Endothelial cell of umbilical vein (primary cell): ENCODE measurements at regions not wholly inside any gene's neighbourhood (a gene's known extent, or its start where the extent isn't known, plus 50 kb on each side); places are given as distances from the start of the nearest gene placed in this dataset.
A peak's percentile ranks its signal among the peaks of the same experiment; 100 is the strongest.

ENCODE experiments used
- BruUV-seq: library from RNA; stranded (reverse); fragments of 400-500 nt; replicated peaks from 2 replicates; lab custom pipeline; 2021; lab: Mats Ljungman, UMichigan
- CTCF ChIA-PET: fragments of 300-600, 350-600 bp; sonication (Branson Sonifier 250); formaldehyde crosslinking; loops from one replicate; lab custom pipeline; 2021; ENCODE audit warnings: antibody characterized with exemption, inconsistent platforms; lab: Charles Lee
- POLR2A ChIA-PET: fragments of 300-600, 350-600 bp; sonication (Branson Sonifier 250); formaldehyde crosslinking; loops from one replicate; lab custom pipeline; 2021; ENCODE audit warnings: antibody characterized with exemption, inconsistent platforms; lab: Charles Lee
- DNase-seq: peaks from one replicate; pipeline ENCODE4 v3.0.0-alpha.2; 2011; ENCODE audit warnings: low read depth, low spot score
- FAIRE-seq: peaks from 2 replicates; lab custom pipeline; 2011; peaks lifted over from hg19 to GRCh38; lab: Jason Lieb, UNC
- H2AFZ ChIP-seq: 2 replicates; pipeline ENCODE4 v1.6.0; 2012; ENCODE audit warnings: low read depth, low read length, control low read depth, inconsistent platforms
- H3K27ac ChIP-seq: 2 replicates; pipeline ENCODE4 v1.5.1; 2011; ENCODE audit warnings: low read depth, mild to moderate bottlenecking, control low read depth, low read length, moderate library complexity; ENCODE audit not compliant: insufficient read depth
- H3K27me3 ChIP-seq, 2 experiments: 2 replicates each; pipeline versions ENCODE4 v1.6.0 to v1.6.1; 2011; ENCODE audit warnings: low read length in 2 of 2, mixed read lengths in 1 of 2; ENCODE audit not compliant: control insufficient read depth in 2 of 2, insufficient read depth in 2 of 2
- H3K36me3 ChIP-seq, 2 experiments: 2 replicates in 1 of 2; 3 replicates in 1 of 2; pipeline ENCODE4 v1.5.1; 2011; ENCODE audit warnings: low read length in 2 of 2, mild to moderate bottlenecking in 1 of 2, moderate library complexity in 1 of 2; ENCODE audit not compliant: control insufficient read depth in 2 of 2, insufficient read depth in 2 of 2; ENCODE audit errors: extremely low read depth in 1 of 2
- H3K4me1 ChIP-seq: 3 replicates; pipeline ENCODE4 v1.5.1; 2011; ENCODE audit warnings: mild to moderate bottlenecking, low read length; ENCODE audit not compliant: control insufficient read depth, insufficient read depth; ENCODE audit errors: extremely low read depth
- H3K4me2 ChIP-seq: 2 replicates; pipeline ENCODE4 v1.6.1; 2011; ENCODE audit warnings: low read length, control low read depth, mixed read lengths; ENCODE audit not compliant: insufficient read depth
- H3K4me3 ChIP-seq, 3 experiments: fragments of 200-600 bp in 1 of 3; sonication (generic), shearing (Covaris generic) in 1 of 3; replicated peaks in 1 of 3; 2 replicates each; pipeline ENCODE4 v1.5.1; 2011 to 2016; ENCODE audit warnings: control low read depth in 3 of 3, low read length in 3 of 3, mild to moderate bottlenecking in 2 of 3, inconsistent platforms in 1 of 3, low read depth in 1 of 3, moderate library complexity in 1 of 3; ENCODE audit not compliant: insufficient read depth in 1 of 3
- H3K79me2 ChIP-seq: 2 replicates; pipeline ENCODE4 v1.6.0; 2012; ENCODE audit warnings: low read length, inconsistent platforms; ENCODE audit not compliant: control insufficient read depth, insufficient read depth
- H3K9ac ChIP-seq: replicated peaks from 2 replicates; pipeline ENCODE3; 2011; ENCODE audit warnings: low read length, control low read depth; ENCODE audit not compliant: insufficient read depth; ENCODE audit errors: extremely low read depth
- H3K9me1 ChIP-seq: replicated peaks from 3 replicates; pipeline ENCODE4 v1.6.0; 2011; ENCODE audit warnings: mild to moderate bottlenecking, low read length; ENCODE audit not compliant: control insufficient read depth, insufficient read depth; ENCODE audit errors: extremely low read depth
- H3K9me3 ChIP-seq: replicated peaks from 2 replicates; pipeline ENCODE4 v1.5.1; 2012; ENCODE audit warnings: low read length, inconsistent platforms; ENCODE audit not compliant: control insufficient read depth, insufficient read depth
- H4K20me1 ChIP-seq: replicated peaks from 2 replicates; pipeline ENCODE3; 2011; ENCODE audit warnings: mild to moderate bottlenecking, low read length; ENCODE audit not compliant: control insufficient read depth, insufficient read depth; ENCODE audit errors: extremely low read depth
- FOS ChIP-seq: IDR thresholded peaks from 2 replicates; pipeline ENCODE4 v1.6.1; 2011; ENCODE audit warnings: mild to moderate bottlenecking, low read length, moderate library complexity, borderline replicate concordance; ENCODE audit not compliant: insufficient read depth
- GATA2 ChIP-seq: IDR thresholded peaks from 2 replicates; pipeline ENCODE4 v1.7.0; 2011; ENCODE audit warnings: low read depth, mild to moderate bottlenecking, moderate library complexity, mixed read lengths, low read length; ENCODE audit not compliant: insufficient read length, insufficient read depth
- JUN ChIP-seq: IDR thresholded peaks from 2 replicates; pipeline ENCODE4 v1.6.1; 2011; ENCODE audit warnings: borderline replicate concordance, low read depth; ENCODE audit not compliant: insufficient read length, insufficient read depth
- POLR2A ChIP-seq: IDR thresholded peaks from 2 replicates; pipeline ENCODE4 v1.6.1; 2012; ENCODE audit warnings: low read depth, mild to moderate bottlenecking, control low read depth, low read length
- POLR2AphosphoS5 ChIP-seq: IDR thresholded peaks from 2 replicates; pipeline ENCODE4 v1.6.1; 2012; ENCODE audit warnings: low read depth, mild to moderate bottlenecking, control low read depth, low read length, moderate library complexity; ENCODE audit not compliant: insufficient read depth
- dilution Hi-C: fragments of 300-500 bp; cut with MboI; formaldehyde crosslinking; loops from one replicate; pipeline ENCODE4 v1.15.0; 2019; ENCODE audit warnings: low sequenced_read_pairs; ENCODE audit not compliant: extremely low pct_ligation_motif_present
- intact Hi-C: fragments of 100-400 bp; cut with micrococcal nuclease; formaldehyde crosslinking; loops from one replicate; pipeline ENCODE4 v1.10.0; 2022
- TF ChIP-seq, protein P1 (sequence below): IDR thresholded peaks from 2 replicates; pipeline ENCODE4 v1.6.1; 2011; ENCODE audit not compliant: insufficient read depth, insufficient read length
- TF ChIP-seq, protein P2 (sequence below), 2 donors: IDR thresholded peaks; 1 replicate in 1 of 2; 2 replicates in 1 of 2; pipeline ENCODE4 v1.5.1; 2011; ENCODE audit warnings: low read length in 2 of 2, mild to moderate bottlenecking in 2 of 2, moderate library complexity in 2 of 2, control low read depth in 1 of 2, inconsistent platforms in 1 of 2, low read depth in 1 of 2; ENCODE audit not compliant: insufficient read depth in 1 of 2; ENCODE audit errors: extremely low read depth in 1 of 2

DNA sequence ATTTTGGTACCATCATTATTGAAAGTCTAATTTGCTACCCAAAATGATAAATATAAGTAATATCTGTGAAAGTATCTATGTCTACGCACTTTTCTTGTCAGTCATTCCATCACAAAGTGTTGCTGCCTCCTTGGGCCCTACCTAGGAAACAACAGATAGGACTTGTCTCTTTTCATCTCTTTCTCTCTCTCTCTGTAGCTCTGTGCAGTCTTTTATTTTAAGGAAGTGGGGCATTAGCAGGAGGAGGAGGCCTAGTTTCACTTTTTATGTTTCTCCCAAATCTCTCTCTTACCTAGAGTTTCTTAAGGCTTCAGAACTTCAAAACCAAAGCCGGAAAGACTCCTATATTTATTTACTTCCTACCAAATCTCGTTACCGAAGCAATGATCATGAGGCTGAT, 354.8 kb upstream of the LUZP2 start:
- ChIA-PET POLR2A (no interaction called here), CTCF (interaction anchor here (1.3 kb wide), 1 partner anchor 8 kb away, joined by 3 read pairs; no protein-coding TSS in a partner anchor)
- H3K9me1 ChIP-seq, result no peaks in the 10 kb centered on the region
- TF ChIP-seq, protein P1, sequence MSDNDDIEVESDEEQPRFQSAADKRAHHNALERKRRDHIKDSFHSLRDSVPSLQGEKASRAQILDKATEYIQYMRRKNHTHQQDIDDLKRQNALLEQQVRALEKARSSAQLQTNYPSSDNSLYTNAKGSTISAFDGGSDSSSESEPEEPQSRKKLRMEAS, result no peak
- TF ChIP-seq GATA2 (no peak), POLR2A (no peak), POLR2AphosphoS5 (no peak), FOS (no peak), JUN (no peak)
- TF ChIP-seq, protein P2, sequence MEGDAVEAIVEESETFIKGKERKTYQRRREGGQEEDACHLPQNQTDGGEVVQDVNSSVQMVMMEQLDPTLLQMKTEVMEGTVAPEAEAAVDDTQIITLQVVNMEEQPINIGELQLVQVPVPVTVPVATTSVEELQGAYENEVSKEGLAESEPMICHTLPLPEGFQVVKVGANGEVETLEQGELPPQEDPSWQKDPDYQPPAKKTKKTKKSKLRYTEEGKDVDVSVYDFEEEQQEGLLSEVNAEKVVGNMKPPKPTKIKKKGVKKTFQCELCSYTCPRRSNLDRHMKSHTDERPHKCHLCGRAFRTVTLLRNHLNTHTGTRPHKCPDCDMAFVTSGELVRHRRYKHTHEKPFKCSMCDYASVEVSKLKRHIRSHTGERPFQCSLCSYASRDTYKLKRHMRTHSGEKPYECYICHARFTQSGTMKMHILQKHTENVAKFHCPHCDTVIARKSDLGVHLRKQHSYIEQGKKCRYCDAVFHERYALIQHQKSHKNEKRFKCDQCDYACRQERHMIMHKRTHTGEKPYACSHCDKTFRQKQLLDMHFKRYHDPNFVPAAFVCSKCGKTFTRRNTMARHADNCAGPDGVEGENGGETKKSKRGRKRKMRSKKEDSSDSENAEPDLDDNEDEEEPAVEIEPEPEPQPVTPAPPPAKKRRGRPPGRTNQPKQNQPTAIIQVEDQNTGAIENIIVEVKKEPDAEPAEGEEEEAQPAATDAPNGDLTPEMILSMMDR (IDR thresholded peaks at IDR 0.05; ENCODE audit: extremely low read depth in 1 of 2, insufficient read depth in 1 of 2, low read depth in 1 of 2, low read length in 2 of 2), result no peak
- peak overlapping the region; percentile 26 for H2AFZ ChIP-seq
- intact Hi-C loops (no loop called here), dilution Hi-C loops (no loop called here)
- H3K4me2 ChIP-seq, result no peak overlapping the region
- no peak overlapping the region for H3K4me3 ChIP-seq
- H3K9ac ChIP-seq, result no peak overlapping the region
- H3K27ac ChIP-seq, result no peak overlapping the region
- FAIRE-seq (no peak), DNase-seq (no peak)
- H3K36me3 ChIP-seq, result no peaks in the 10 kb centered on the region
- no peaks in the 10 kb centered on the region for H3K9me3 ChIP-seq
- no TSS peak for BruUV-seq
- no peaks in the 10 kb centered on the region for H4K20me1 ChIP-seq
- peaks cover 2% of the 10 kb centered on the region for H3K4me1 ChIP-seq
- no peaks in the 10 kb centered on the region for H3K27me3 ChIP-seq
- no peaks in the 10 kb centered on the region for H3K79me2 ChIP-seq
